Mesothelial cell of epicardium (in vitro differentiated cells): ENCODE measurements at regions not wholly inside any gene's neighbourhood (a gene's known extent, or its start where the extent isn't known, plus 50 kb on each side); places are given as distances from the start of the nearest gene placed in this dataset.

Source experiments
- DNase-seq, 2 experiments: peaks; one replicate each; pipeline ENCODE4 v3.0.0; 2021; ENCODE audit warnings: low spot score in 2 of 2; ENCODE audit not compliant: unreplicated experiment in 2 of 2
- H3K27ac Mint-ChIP-seq: 2 replicates; pipeline ENCODE4 v1.8.0; 2021; ENCODE audit warnings: mixed read lengths
- H3K27me3 Mint-ChIP-seq: 2 replicates; pipeline ENCODE4 v1.8.0; 2021; ENCODE audit warnings: low read depth, mixed read lengths
- H3K36me3 Mint-ChIP-seq: 2 replicates; pipeline ENCODE4 v1.8.0; 2021; ENCODE audit warnings: mixed read lengths
- H3K4me1 Mint-ChIP-seq: 2 replicates; pipeline ENCODE4 v1.8.0; 2021; ENCODE audit warnings: mixed read lengths
- H3K4me3 Mint-ChIP-seq: 2 replicates; pipeline ENCODE4 v1.8.0; 2021; ENCODE audit warnings: mild to moderate bottlenecking, moderate library complexity, mixed read lengths
- H3K9me3 Mint-ChIP-seq: 2 replicates; pipeline ENCODE4 v1.8.0; 2021; ENCODE audit warnings: mixed read lengths
- TF ChIP-seq, protein P1 (sequence below): fragments of 200-600 bp; sonication (generic); IDR thresholded peaks from one replicate; pipeline ENCODE4 v1.5.0; 2021; ENCODE audit warnings: antibody characterized with exemption; ENCODE audit not compliant: unreplicated experiment

DNA sequence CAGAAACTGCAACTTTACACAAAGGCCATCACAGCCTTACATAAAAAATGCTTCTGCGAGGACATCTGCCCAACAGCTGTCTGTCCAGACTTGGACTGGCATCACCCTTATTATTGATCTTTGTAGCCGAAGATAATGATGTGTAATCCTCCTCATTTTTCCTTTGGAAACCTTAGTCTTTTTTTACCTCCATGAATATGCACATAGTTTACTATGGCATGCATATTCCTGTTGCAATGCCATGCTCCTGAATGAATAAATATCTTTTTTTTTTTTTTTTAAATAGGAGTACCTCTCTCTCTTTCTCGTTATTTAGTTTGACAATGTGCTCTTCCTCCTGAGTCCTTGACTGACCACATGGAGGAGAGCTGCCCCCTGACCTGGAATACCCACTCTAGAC lies 409.6 kb upstream of the USP24 start:
- Mint-ChIP-seq H3K4me3 (no peak overlapping the region), H3K4me1 (peaks cover 5% of the 10 kb centered on the region), H3K27me3 (no peaks in the 10 kb centered on the region), H3K27ac (no peak overlapping the region), H3K9me3 (peaks cover 11% of the 10 kb centered on the region), H3K36me3 (no peaks in the 10 kb centered on the region)
- TF ChIP-seq, protein P1, sequence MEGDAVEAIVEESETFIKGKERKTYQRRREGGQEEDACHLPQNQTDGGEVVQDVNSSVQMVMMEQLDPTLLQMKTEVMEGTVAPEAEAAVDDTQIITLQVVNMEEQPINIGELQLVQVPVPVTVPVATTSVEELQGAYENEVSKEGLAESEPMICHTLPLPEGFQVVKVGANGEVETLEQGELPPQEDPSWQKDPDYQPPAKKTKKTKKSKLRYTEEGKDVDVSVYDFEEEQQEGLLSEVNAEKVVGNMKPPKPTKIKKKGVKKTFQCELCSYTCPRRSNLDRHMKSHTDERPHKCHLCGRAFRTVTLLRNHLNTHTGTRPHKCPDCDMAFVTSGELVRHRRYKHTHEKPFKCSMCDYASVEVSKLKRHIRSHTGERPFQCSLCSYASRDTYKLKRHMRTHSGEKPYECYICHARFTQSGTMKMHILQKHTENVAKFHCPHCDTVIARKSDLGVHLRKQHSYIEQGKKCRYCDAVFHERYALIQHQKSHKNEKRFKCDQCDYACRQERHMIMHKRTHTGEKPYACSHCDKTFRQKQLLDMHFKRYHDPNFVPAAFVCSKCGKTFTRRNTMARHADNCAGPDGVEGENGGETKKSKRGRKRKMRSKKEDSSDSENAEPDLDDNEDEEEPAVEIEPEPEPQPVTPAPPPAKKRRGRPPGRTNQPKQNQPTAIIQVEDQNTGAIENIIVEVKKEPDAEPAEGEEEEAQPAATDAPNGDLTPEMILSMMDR: no peak
- DNase-seq: no peak

- no peak overlapping the region for H3K4me3 Mint-ChIP-seq
- H3K27ac Mint-ChIP-seq: no peak overlapping the region
- peaks cover 12% of the 10 kb centered on the region for H3K9me3 Mint-ChIP-seq
- no peaks in the 10 kb centered on the region for H3K27me3 Mint-ChIP-seq
- DNase-seq: no peak
- peaks cover 9% of the 10 kb centered on the region for H3K4me1 Mint-ChIP-seq
- TF ChIP-seq, protein P1: no peak
- H3K36me3 Mint-ChIP-seq: no peaks in the 10 kb centered on the region
Observed at GRCh38 chr1:55623311-55623710, 408.1 kb upstream of the USP24 start.

- no peaks in the 10 kb centered on the region for H3K27me3 Mint-ChIP-seq
- DNase-seq: no peak
- no peaks in the 10 kb centered on the region for H3K36me3 Mint-ChIP-seq
- TF ChIP-seq, protein P1: no peak
- H3K4me3 Mint-ChIP-seq: no peak overlapping the region
- H3K9me3 Mint-ChIP-seq: peaks cover 19% of the 10 kb centered on the region
- peaks cover 7% of the 10 kb centered on the region for H3K4me1 Mint-ChIP-seq
- H3K27ac Mint-ChIP-seq: no peak overlapping the region
Observed at GRCh38 chr1:55622074-55622473, 406.9 kb upstream of the USP24 start.

DNA sequence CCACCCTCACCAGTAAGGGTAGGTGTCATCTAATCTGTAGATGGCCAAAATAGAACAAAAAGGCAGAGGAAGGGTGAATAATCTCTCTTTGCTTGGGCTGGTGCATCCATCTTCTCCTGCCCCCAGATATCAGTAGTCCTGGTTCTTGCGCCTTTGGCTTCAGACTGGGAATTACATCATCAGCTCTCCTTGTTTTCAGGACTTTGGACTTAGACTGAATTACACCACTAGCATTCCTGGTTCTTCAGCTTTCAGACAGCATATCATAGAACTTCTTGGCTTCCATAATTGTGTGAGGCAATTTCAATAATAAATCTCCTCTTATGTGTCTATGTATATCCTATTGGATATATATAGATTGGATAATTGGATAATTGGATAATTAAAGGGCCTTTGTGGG lies 403.0 kb upstream of the USP24 start:
- DNase-seq: no peak
- Mint-ChIP-seq H3K27ac (no peak overlapping the region), H3K4me1 (peaks cover 8% of the 10 kb centered on the region), H3K9me3 (peaks cover 16% of the 10 kb centered on the region), H3K36me3 (no peaks in the 10 kb centered on the region), H3K27me3 (no peaks in the 10 kb centered on the region), H3K4me3 (no peak overlapping the region)
- TF ChIP-seq, protein P1: no peak

DNA sequence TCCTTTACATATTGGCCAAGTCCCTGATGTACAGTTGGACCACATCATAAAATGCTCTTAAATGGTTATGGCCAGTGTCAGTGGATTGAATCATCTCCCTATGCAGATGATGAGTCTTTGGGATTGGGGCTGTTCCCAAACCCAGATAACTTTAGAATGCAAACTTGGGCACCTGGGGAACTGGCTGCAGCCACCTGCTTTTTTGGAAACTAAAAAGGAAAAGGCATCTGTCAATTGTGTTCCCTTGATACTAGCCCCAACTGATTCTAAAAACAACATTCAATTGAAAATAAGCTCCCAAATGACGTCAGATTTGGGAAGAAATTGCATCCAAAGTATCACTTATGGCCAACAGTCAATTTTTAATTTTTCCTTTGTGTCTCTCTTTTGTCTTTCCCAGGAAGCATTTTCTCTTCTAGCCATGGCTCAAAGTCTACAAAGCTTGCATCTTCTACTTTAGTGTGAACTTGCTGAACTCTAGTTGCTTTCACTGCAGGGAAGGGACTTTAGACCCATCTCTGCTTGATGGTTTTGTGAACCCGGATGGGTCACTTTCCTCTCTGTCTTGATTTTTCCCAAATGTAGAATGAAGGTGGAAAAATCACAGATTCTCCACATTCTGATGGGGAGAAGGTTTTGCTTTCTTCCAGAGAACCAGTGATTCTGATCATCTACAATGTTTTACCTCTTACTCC lies 402.3 kb upstream of the USP24 start:
- Mint-ChIP-seq H3K36me3 (no peaks in the 10 kb centered on the region), H3K27ac (no peak overlapping the region), H3K27me3 (no peaks in the 10 kb centered on the region), H3K4me1 (peaks cover 8% of the 10 kb centered on the region), H3K4me3 (no peak overlapping the region), H3K9me3 (peaks cover 11% of the 10 kb centered on the region)
- no peak for DNase-seq
- TF ChIP-seq, protein P1: no peak

- DNase-seq: no peak
- TF ChIP-seq, protein P1: no peak
- Mint-ChIP-seq H3K36me3 (peaks cover 6% of the 10 kb centered on the region), H3K27ac (no peak overlapping the region), H3K4me3 (no peak overlapping the region), H3K9me3 (peaks cover 14% of the 10 kb centered on the region), H3K27me3 (no peaks in the 10 kb centered on the region), H3K4me1 (peaks cover 2% of the 10 kb centered on the region)
Observed at GRCh38 chr1:55612988-55613387, 397.8 kb upstream of the USP24 start.
